K562 (cell line): ENCODE measurements at regions not wholly inside any gene's neighbourhood (a gene's known extent, or its start where the extent isn't known, plus 50 kb on each side); places are given as distances from the start of the nearest gene placed in this dataset.

Source experiments
- ATAC-seq: fragments of 200-7000 bp; cut with Tn5 transposase; 3 replicates; pipeline ENCODE4 v1.9.1; 2020; ENCODE audit warnings: moderate library complexity
- BruUV-seq: library from RNA; stranded (reverse); fragments of 400-500 nt; replicated peaks from 2 replicates; lab custom pipeline; 2021; lab: Mats Ljungman, UMichigan
- CTCF ChIA-PET: fragments of 300-600 bp; formaldehyde crosslinking; extraction: SDS; loops from one replicate; lab custom pipeline; 2021; ENCODE audit warnings: low intra/inter-chr PET ratio; lab: Yijun Ruan, JAX
- POLR2A ChIA-PET: fragments of 300-600, 350-650 bp; sonication (Branson Sonifier 250); formaldehyde crosslinking; extraction: SDS; loops from one replicate; lab custom pipeline; 2021; ENCODE audit warnings: antibody characterized with exemption, inconsistent platforms; lab: Yijun Ruan, JAX
- DNase-seq, 4 experiments: peaks; one replicate each; pipeline versions ENCODE4 v3.0.0 to v3.0.0-alpha.2; 2011 to 2018; ENCODE audit warnings: low spot score in 3 of 4, mixed read lengths in 3 of 4; ENCODE audit errors: extremely low read depth in 1 of 4
- FAIRE-seq: peaks from 2 replicates; lab custom pipeline; 2011; peaks lifted over from hg19 to GRCh38; lab: Jason Lieb, UNC
- H2AFZ ChIP-seq: 2 replicates; pipeline ENCODE4 v1.6.0; 2011; ENCODE audit warnings: low read depth, low read length, control low read depth, inconsistent platforms
- H3K27ac ChIP-seq: fragments of 200-600 bp; 3 replicates; pipeline ENCODE4 v1.8.0; 2011; ENCODE audit warnings: low read depth, mild to moderate bottlenecking, control low read depth, inconsistent platforms, low read length, moderate library complexity, mixed read lengths; ENCODE audit errors: extremely low read depth
- H3K27me3 ChIP-seq, 2 experiments: fragments of 300-600 bp in 1 of 2; 2 replicates in 1 of 2; 3 replicates in 1 of 2; pipeline versions ENCODE4 v1.6.0 to v1.8.0; 2011; ENCODE audit warnings: inconsistent platforms in 2 of 2, low read length in 2 of 2, mild to moderate bottlenecking in 1 of 2, mixed read lengths in 1 of 2, moderate library complexity in 1 of 2; ENCODE audit not compliant: control insufficient read depth in 2 of 2, insufficient read depth in 2 of 2
- H3K36me3 ChIP-seq: fragments of 300-600 bp; 3 replicates; pipeline ENCODE4 v1.8.0; 2011; ENCODE audit warnings: mild to moderate bottlenecking, low read length, inconsistent platforms; ENCODE audit not compliant: control insufficient read depth, insufficient read depth
- H3K4me1 ChIP-seq, 2 experiments: fragments of 200-600 bp in 1 of 2; replicated peaks in 1 of 2; 2 replicates in 1 of 2; 3 replicates in 1 of 2; pipeline versions ENCODE4 v1.5.1 to v1.8.0; 2011; ENCODE audit warnings: inconsistent platforms in 2 of 2, low read length in 2 of 2, mild to moderate bottlenecking in 1 of 2, mixed read lengths in 1 of 2, moderate library complexity in 1 of 2; ENCODE audit not compliant: control insufficient read depth in 2 of 2, insufficient read depth in 2 of 2
- H3K4me2 ChIP-seq: 2 replicates; pipeline ENCODE4 v1.6.1; 2011; ENCODE audit warnings: low read length, control low read depth, inconsistent platforms, mixed read lengths; ENCODE audit not compliant: insufficient read depth
- H3K4me3 ChIP-seq: fragments of 200-600 bp; sonication (generic), shearing (Covaris generic); 2 replicates; pipeline ENCODE4 v1.5.1; 2016; ENCODE audit warnings: control low read depth, inconsistent platforms
- H3K79me2 ChIP-seq: fragments of 200-600 bp; 3 replicates; pipeline ENCODE4 v1.8.0; 2011; ENCODE audit warnings: low read length, inconsistent platforms; ENCODE audit not compliant: control insufficient read depth, insufficient read depth
- H3K9ac ChIP-seq, 2 experiments: 2 replicates each; pipeline versions ENCODE4 v1.6.0 to v1.6.1; 2011; ENCODE audit warnings: low read depth in 2 of 2, low read length in 2 of 2, control low read depth in 1 of 2, inconsistent platforms in 1 of 2, mild to moderate bottlenecking in 1 of 2, mixed read lengths in 1 of 2; ENCODE audit not compliant: insufficient read depth in 1 of 2
- H3K9me1 ChIP-seq: one replicate; pipeline ENCODE4 v1.6.0; 2011; ENCODE audit warnings: inconsistent platforms, mild to moderate bottlenecking, low read length, moderate library complexity; ENCODE audit not compliant: control insufficient read depth, insufficient read depth
- H3K9me3 ChIP-seq: replicated peaks from 2 replicates; pipeline ENCODE4 v1.5.1; 2011; ENCODE audit warnings: low read depth, low read length, inconsistent platforms; ENCODE audit not compliant: control insufficient read depth, insufficient read depth
- H4K20me1 ChIP-seq: replicated peaks from 2 replicates; pipeline ENCODE4 v1.6.1; 2011; ENCODE audit warnings: low read length, inconsistent platforms, mixed read lengths; ENCODE audit not compliant: control insufficient read depth, insufficient read depth
- EWSR1 ChIP-seq: fragments of 450-650 bp; IDR thresholded peaks from 2 replicates; pipeline ENCODE4 v1.6.1; 2018; ENCODE audit warnings: borderline replicate concordance, mild to moderate bottlenecking, low read depth, moderate library complexity; ENCODE audit not compliant: partially characterized antibody
- SRSF7 ChIP-seq: fragments of 200-400 bp; formaldehyde crosslinking; optimal IDR thresholded peaks from 2 replicates; pipeline ENCODE3; 2017; ENCODE audit warnings: mild to moderate bottlenecking, low read depth, low read length
- WGBS: fragments of 100-300 bp; shearing (Covaris generic); methylation state at CpG from one replicate; pipeline ENCODE4 v1.1.6; 2016; ENCODE audit warnings: low coverage, mixed read lengths; ENCODE audit not compliant: insufficient coverage; ENCODE audit errors: missing lambda C conversion rate; 5-methylcytosine and 5-hydroxymethylcytosine counted together
- in situ Hi-C: fragments of 300-500 bp; cut with MboI; formaldehyde crosslinking; loops from 4 replicates; pipeline ENCODE4 v1.15.0; 2018; ENCODE audit warnings: inconsistent platforms, mixed read lengths
- intact Hi-C: fragments of 100-400 bp; cut with micrococcal nuclease; formaldehyde crosslinking; loops from 2 replicates; pipeline ENCODE4 v1.14.2; 2022
- TF ChIP-seq, protein P1 (sequence below): sonication (generic); formaldehyde crosslinking; IDR thresholded peaks from 2 replicates; pipeline ENCODE4 v1.8.1; 2023; ENCODE audit warnings: mild to moderate bottlenecking, missing genetic modification reagents
- TF ChIP-seq, protein P2 (sequence below): fragments of 250-450 bp; sonication (Bioruptor Pico); IDR thresholded peaks from 2 replicates; pipeline ENCODE4 v1.5.0; 2022; ENCODE audit warnings: mild to moderate bottlenecking
- TF ChIP-seq, protein P3 (sequence below): fragments of 250-450 bp; sonication (Bioruptor Pico); IDR thresholded peaks from 2 replicates; pipeline ENCODE4 v1.5.0; 2020; ENCODE audit warnings: mild to moderate bottlenecking, borderline replicate concordance

DNA sequence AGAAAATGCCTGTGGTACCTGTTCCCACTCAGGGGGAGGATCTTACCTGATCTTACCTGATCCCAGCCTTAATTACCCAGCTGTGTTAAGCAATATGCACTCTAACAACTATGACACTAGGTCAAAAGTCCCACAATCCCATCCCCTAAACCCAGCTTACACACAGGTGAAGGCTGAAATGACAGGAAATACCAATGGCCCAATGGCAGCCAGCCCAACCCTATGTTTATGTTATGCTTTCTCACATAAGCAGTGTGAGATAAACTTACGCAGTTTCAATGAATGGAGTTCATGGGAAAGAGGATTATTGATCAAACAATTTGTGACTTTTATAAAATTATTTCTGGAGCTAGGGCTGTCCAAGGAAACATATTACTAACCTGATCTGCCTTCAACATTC is 91.9 kb downstream of the GPAM start:
- no peak overlapping the region for H3K27ac ChIP-seq
- no peak overlapping the region for H2AFZ ChIP-seq
- ATAC-seq (no peak), DNase-seq (no peak), FAIRE-seq (no peak)
- H3K9me3 ChIP-seq: no peaks in the 10 kb centered on the region
- H3K4me2 ChIP-seq: no peak overlapping the region
- H3K27me3 ChIP-seq: no peaks in the 10 kb centered on the region; a peak in 1 of 5 replicates
- H3K4me3 ChIP-seq: no peak overlapping the region
- H3K36me3 ChIP-seq: no peaks in the 10 kb centered on the region
- no peak overlapping the region for H3K9ac ChIP-seq
- in situ Hi-C loops (no loop called here), intact Hi-C loops (no loop called here)
- no peaks in the 10 kb centered on the region for H3K79me2 ChIP-seq
- CTCF ChIA-PET: no interaction called here
- 0% methylated on average over 1 of the region's 1 CpG for WGBS
- no peak for TF ChIP-seq EWSR1
- TF ChIP-seq, protein P1, sequence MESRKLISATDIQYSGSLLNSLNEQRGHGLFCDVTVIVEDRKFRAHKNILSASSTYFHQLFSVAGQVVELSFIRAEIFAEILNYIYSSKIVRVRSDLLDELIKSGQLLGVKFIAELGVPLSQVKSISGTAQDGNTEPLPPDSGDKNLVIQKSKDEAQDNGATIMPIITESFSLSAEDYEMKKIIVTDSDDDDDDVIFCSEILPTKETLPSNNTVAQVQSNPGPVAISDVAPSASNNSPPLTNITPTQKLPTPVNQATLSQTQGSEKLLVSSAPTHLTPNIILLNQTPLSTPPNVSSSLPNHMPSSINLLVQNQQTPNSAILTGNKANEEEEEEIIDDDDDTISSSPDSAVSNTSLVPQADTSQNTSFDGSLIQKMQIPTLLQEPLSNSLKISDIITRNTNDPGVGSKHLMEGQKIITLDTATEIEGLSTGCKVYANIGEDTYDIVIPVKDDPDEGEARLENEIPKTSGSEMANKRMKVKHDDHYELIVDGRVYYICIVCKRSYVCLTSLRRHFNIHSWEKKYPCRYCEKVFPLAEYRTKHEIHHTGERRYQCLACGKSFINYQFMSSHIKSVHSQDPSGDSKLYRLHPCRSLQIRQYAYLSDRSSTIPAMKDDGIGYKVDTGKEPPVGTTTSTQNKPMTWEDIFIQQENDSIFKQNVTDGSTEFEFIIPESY (CRISPR knock-in tag): no peak
- TF ChIP-seq, protein P2, sequence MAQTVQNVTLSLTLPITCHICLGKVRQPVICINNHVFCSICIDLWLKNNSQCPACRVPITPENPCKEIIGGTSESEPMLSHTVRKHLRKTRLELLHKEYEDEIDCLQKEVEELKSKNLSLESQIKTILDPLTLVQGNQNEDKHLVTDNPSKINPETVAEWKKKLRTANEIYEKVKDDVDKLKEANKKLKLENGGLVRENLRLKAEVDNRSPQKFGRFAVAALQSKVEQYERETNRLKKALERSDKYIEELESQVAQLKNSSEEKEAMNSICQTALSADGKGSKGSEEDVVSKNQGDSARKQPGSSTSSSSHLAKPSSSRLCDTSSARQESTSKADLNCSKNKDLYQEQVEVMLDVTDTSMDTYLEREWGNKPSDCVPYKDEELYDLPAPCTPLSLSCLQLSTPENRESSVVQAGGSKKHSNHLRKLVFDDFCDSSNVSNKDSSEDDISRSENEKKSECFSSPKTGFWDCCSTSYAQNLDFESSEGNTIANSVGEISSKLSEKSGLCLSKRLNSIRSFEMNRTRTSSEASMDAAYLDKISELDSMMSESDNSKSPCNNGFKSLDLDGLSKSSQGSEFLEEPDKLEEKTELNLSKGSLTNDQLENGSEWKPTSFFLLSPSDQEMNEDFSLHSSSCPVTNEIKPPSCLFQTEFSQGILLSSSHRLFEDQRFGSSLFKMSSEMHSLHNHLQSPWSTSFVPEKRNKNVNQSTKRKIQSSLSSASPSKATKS: no peak
- TF ChIP-seq, protein P3, sequence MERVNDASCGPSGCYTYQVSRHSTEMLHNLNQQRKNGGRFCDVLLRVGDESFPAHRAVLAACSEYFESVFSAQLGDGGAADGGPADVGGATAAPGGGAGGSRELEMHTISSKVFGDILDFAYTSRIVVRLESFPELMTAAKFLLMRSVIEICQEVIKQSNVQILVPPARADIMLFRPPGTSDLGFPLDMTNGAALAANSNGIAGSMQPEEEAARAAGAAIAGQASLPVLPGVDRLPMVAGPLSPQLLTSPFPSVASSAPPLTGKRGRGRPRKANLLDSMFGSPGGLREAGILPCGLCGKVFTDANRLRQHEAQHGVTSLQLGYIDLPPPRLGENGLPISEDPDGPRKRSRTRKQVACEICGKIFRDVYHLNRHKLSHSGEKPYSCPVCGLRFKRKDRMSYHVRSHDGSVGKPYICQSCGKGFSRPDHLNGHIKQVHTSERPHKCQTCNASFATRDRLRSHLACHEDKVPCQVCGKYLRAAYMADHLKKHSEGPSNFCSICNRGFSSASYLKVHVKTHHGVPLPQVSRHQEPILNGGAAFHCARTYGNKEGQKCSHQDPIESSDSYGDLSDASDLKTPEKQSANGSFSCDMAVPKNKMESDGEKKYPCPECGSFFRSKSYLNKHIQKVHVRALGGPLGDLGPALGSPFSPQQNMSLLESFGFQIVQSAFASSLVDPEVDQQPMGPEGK (CRISPR knock-in tag): no peak
- TF ChIP-seq SRSF7: no peak
- POLR2A ChIA-PET: no interaction called here
- H3K9me1 ChIP-seq: no peaks in the 10 kb centered on the region
- H3K4me1 ChIP-seq: no peaks in the 10 kb centered on the region
- H4K20me1 ChIP-seq: no peaks in the 10 kb centered on the region
- BruUV-seq: no TSS peak
